Lower lobe of right lung (tissue), 2 donors: ENCODE measurements at regions not wholly inside any gene's neighbourhood (a gene's known extent, or its start where the extent isn't known, plus 50 kb on each side); places are given as distances from the start of the nearest gene placed in this dataset.

Experiments
- ATAC-seq, 2 donors: fragments of 200-7000 bp; cut with Tn5 transposase; one replicate each; pipeline ENCODE4 v1.9.1; 2020 to 2022; ENCODE audit warnings: mild to moderate bottlenecking in 2 of 2, moderate library complexity in 2 of 2
- DNase-seq: peaks from one replicate; pipeline ENCODE4 v3.0.0-alpha.2; 2020
- H3K27ac ChIP-seq: fragments of 200-600 bp; one replicate; pipeline ENCODE4 v1.8.0; 2022
- H3K27me3 ChIP-seq: fragments of 200-600 bp; one replicate; pipeline ENCODE4 v1.8.0; 2022; ENCODE audit warnings: low read depth
- H3K36me3 ChIP-seq: fragments of 200-600 bp; one replicate; pipeline ENCODE4 v1.8.0; 2022; ENCODE audit warnings: mild to moderate bottlenecking
- H3K4me1 ChIP-seq: fragments of 200-600 bp; one replicate; pipeline ENCODE4 v1.8.0; 2022
- H3K4me3 ChIP-seq: fragments of 200-600 bp; one replicate; pipeline ENCODE4 v1.8.0; 2022; ENCODE audit warnings: mild to moderate bottlenecking
- H3K9me3 ChIP-seq: fragments of 200-600 bp; one replicate; pipeline ENCODE4 v1.8.0; 2022
- intact Hi-C: fragments of 100-400 bp; cut with DNase I; formaldehyde crosslinking; loops from one replicate; pipeline ENCODE4 v1.11.0; 2022
- TF ChIP-seq, protein P1 (sequence below): fragments of 200-600 bp; IDR thresholded peaks from one replicate; pipeline ENCODE4 v1.8.0; 2022; ENCODE audit warnings: antibody characterized with exemption, mild to moderate bottlenecking
- donor health status: DM: no; HTN: yes; CAD: no; lungs with severe emphysema.

DNA sequence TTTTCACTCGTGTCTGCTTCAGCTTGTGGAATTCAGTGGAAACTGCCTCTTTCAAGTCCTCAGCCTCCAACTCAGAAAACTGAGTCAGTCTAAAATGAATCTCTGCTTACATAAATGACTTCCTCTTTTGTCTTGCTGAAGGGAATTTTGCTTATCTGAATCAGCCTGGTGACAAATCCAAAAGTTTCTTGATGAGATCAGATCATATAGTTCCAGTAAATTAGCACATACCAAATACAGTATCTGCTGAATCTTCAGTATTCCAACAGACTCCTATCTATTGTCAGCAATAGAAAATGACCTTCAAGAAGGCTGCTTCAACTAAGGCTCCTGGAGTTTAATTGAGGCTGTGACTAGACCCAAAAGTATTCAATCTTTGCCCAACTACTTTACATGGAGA is 290.0 kb downstream of the MZT1 start:
- no peak for ATAC-seq
- H3K27ac ChIP-seq = no peak overlapping the region

DNA sequence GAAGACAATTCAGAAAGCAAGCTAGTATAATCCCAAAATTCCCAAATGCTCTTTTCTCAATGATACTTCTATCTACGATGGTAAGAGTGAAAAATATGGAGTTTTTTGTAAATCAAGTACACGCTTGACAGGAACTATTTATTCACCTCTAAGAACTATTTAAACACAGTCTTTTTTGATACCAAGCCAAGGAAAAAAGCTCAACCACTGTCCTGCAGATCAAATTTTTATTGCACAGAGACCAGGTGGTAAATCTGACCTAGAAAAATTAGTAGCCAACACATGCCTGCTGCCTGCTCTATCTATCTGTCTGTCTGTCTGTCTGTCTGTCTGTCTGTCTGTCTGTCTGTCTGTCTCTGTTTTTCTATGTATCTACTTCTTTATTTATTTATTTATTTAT is 292.2 kb downstream of the MZT1 start:
- Histone ChIP-seq H3K27me3 (no peaks in the 10 kb centered on the region), H3K4me3 (no peak overlapping the region), H3K27ac (no peak overlapping the region), H3K4me1 (no peaks in the 10 kb centered on the region), H3K36me3 (no peaks in the 10 kb centered on the region), H3K9me3 (no peaks in the 10 kb centered on the region)
- intact Hi-C loops = no loop called here
- TF ChIP-seq, protein P1, sequence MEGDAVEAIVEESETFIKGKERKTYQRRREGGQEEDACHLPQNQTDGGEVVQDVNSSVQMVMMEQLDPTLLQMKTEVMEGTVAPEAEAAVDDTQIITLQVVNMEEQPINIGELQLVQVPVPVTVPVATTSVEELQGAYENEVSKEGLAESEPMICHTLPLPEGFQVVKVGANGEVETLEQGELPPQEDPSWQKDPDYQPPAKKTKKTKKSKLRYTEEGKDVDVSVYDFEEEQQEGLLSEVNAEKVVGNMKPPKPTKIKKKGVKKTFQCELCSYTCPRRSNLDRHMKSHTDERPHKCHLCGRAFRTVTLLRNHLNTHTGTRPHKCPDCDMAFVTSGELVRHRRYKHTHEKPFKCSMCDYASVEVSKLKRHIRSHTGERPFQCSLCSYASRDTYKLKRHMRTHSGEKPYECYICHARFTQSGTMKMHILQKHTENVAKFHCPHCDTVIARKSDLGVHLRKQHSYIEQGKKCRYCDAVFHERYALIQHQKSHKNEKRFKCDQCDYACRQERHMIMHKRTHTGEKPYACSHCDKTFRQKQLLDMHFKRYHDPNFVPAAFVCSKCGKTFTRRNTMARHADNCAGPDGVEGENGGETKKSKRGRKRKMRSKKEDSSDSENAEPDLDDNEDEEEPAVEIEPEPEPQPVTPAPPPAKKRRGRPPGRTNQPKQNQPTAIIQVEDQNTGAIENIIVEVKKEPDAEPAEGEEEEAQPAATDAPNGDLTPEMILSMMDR = no peak
- DNase-seq = no peak
- ATAC-seq = no peak

More for the DNA sequence above, 290.0 kb downstream of the MZT1 start:
- H3K4me1 ChIP-seq = no peaks in the 10 kb centered on the region
- H3K27me3 ChIP-seq = no peaks in the 10 kb centered on the region
- TF ChIP-seq, protein P1 = no peak
- intact Hi-C loops = no loop called here
- H3K4me3 ChIP-seq = no peak overlapping the region
- DNase-seq = no peak
- no peaks in the 10 kb centered on the region for H3K9me3 ChIP-seq
- H3K36me3 ChIP-seq = no peaks in the 10 kb centered on the region

DNA sequence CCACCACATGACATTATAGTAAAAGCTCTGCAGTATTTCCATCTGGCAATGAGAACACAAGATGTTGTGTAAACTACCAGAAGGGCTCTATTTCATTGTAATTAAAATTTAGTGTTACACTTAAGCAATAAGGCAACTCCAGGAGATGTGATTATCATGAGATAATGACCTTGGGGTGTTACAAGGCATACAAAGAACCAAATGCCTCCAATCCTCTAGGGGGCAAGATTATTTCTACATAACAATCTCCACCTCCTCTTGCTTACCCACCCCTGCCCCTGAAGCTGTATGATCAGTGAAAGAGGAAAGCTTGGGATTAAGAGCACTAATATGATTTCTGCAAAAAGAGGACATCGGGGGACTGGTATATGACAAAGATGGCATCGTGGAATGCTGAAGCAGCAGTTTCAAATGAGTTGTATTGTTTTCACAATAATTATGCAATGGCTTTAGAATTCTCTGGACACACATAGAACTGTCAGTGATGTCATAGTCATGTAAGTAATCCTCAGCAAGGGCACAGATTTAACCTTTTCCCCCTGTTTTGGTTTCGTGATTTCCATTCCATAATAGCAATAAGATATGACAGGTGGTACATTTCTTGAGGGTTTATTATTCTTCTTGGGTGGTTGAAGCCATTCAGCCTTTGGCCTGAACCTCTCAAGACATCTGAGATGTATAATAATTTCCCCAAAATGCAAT is 295.3 kb downstream of the MZT1 start:
- Histone ChIP-seq H3K36me3 (no peaks in the 10 kb centered on the region), H3K4me3 (no peak overlapping the region), H3K27ac (no peak overlapping the region), H3K9me3 (no peaks in the 10 kb centered on the region), H3K4me1 (no peaks in the 10 kb centered on the region), H3K27me3 (no peaks in the 10 kb centered on the region)
- no peak for DNase-seq
- intact Hi-C loops = no loop called here
- ATAC-seq = no peak
- TF ChIP-seq, protein P1 = no peak

DNA sequence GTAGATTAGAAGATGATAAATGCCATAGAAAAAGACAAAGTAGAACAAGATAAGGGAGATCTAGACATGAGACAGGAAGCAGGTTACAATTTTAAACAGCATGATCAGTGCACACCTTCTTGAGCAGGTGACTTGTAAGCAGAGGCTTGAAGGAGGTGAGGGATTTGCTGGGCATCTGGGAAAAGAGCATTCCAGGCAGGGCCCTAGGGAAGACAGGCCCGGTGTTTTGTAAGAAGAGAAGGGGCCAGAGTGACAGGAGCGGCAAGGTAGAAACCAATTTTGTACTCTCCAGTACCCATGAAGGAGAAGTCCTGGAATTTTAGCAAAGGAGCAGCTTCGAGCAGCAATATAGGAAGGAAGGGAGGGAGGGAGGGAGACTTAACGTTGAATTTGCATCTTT is 296.5 kb downstream of the MZT1 start:
- no peaks in the 10 kb centered on the region for H3K4me1 ChIP-seq
- no peaks in the 10 kb centered on the region for H3K9me3 ChIP-seq
- no peaks in the 10 kb centered on the region for H3K27me3 ChIP-seq
- TF ChIP-seq, protein P1 = no peak
- DNase-seq (no peak), ATAC-seq (no peak)
- no peak overlapping the region for H3K4me3 ChIP-seq
- intact Hi-C loops = no loop called here
- H3K36me3 ChIP-seq = no peaks in the 10 kb centered on the region
- no peak overlapping the region for H3K27ac ChIP-seq

DNA sequence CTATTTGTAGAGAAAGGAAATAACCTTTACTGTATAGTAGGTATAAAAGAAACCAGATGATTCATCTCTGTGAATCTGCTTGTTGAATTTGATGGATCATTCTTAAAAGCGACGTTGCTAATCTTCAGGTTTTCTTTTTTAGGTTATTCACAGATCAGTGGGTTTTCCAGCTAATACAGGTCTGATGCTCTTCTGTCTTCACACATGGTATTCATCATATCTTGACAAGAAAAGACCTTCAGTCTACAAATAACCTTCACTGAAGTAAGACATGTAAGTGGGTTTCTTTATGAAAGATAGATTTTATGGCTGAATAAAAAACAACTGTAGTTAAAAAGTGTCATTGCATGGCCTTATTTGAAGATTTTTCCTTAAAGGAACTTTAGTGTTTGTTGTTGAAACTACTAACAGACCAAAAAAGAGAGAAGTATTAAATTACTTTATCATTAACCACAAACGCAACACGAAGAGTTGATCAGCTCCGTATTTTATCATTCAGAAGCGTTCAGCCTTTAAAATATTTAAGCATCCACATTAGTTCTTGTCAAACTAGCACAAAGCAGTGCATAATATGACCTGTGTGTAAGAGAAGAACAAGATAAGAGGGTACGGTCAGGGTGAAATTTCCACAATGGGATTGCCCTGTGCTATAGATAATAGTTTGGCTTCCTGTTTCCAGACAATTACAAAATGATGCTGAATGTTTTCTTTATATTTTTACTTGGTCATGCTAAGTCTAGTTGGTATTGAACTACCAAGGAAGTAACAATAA is 299.5 kb downstream of the MZT1 start:
- no peaks in the 10 kb centered on the region for H3K9me3 ChIP-seq
- H3K4me1 ChIP-seq = no peaks in the 10 kb centered on the region
- DNase-seq (no peak), ATAC-seq (no peak)
- intact Hi-C loops = no loop called here
- no peak overlapping the region for H3K27ac ChIP-seq
- TF ChIP-seq, protein P1 = no peak
- no peaks in the 10 kb centered on the region for H3K36me3 ChIP-seq
- no peaks in the 10 kb centered on the region for H3K27me3 ChIP-seq
- no peak overlapping the region for H3K4me3 ChIP-seq
